ENCODE measurements at regions not wholly inside any gene's neighbourhood (a gene's known extent, or its start where the extent isn't known, plus 50 kb on each side); places are given as distances from the start of the nearest gene placed in this dataset.

DNA sequence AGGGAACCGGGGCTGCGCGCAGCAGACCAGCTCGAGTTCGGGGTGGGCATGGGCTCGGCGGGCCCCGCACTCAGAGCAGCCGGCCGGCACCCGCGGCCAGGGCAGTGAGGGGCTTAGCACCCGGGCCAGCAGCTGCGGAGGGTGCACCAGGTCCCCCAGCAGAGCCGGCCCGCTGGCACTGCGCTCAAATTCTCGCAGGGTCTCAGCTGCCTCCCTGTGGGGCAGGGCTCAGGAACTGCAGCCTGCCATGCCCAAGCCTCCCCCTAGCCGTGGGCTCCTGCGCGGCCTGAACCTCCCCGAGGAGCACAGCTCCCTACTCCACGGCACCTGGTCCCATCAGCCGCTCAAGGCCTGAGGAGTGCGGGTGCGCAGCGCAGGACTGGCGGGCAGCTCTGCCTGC is 172.9 kb upstream of the SLC30A5 start (continued):
- TF ChIP-seq, protein P1, sequence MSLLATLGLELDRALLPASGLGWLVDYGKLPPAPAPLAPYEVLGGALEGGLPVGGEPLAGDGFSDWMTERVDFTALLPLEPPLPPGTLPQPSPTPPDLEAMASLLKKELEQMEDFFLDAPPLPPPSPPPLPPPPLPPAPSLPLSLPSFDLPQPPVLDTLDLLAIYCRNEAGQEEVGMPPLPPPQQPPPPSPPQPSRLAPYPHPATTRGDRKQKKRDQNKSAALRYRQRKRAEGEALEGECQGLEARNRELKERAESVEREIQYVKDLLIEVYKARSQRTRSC (CRISPR knock-in tag; IDR thresholded peaks at IDR 0.05; ENCODE audit: low read depth) = no peak
- TF ChIP-seq ATRX (CRISPR knock-in tag; IDR thresholded peaks at IDR 0.05; ENCODE audit: borderline replicate concordance) = no peak

DNA sequence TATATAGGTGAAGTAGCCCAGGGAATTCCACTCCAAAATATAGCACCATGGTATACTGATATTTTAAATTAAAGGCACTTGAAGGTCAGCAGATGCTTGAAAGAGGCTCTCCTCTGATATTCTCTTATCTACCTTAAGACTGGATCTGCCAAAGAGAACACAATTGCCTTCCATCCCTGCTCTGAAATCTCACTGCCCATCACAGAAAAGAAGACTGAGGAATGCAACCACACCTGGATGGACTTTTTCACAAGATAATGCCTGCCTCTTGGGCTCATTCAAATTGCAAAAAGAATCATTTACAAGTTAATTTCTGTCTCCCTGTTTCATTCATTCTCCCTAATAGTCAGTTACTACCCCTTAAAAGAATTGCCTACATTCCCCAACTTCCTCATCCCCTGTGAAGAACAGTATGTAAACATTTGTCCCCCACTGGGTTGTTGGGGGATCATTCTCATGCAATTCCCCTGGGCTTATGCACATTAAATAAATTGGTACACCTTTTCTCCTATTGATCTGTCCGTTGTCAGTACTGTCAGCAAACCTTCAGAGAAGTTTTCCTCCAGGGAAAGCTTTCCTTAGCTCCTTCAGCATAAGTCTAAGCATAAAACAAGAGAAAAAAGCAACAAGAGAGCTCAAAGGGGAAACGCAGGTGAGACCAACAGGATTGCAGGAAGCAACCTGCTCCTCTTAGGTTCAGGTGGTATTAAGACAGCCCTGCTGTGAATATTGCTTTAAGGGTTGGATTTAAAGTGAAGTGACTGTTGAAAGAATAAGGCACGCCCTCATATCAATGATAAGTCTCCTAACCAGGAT is 171.4 kb upstream of the SLC30A5 start:
- no peaks in the 10 kb centered on the region for H3K79me2 ChIP-seq (ENCODE audit: insufficient read depth, low read length)
- no peak overlapping the region for H3K9ac ChIP-seq (ENCODE audit: insufficient read depth, low read depth, low read length)
- ChIA-PET POLR2A (no interaction called here), CTCF (ENCODE audit: low intra/inter-chr PET ratio, low total read pairs) (no interaction called here)
- H3K4me1 ChIP-seq (ENCODE audit: insufficient read depth, low read length) = peaks cover 17% of the 10 kb centered on the region
- H3K27ac ChIP-seq (ENCODE audit: extremely low read length, insufficient read depth, low read length) = no peak overlapping the region
- in situ Hi-C loops (cut with HindIII; ENCODE audit: extremely low pct_ligation_motif_present, low pct_unique_long_range_greater_than_20kb) = no loop called here
- no TSS peak for BruUV-seq (replicated peaks)
- no peak overlapping the region for H3K4me3 ChIP-seq (replicated peaks in 1 of 3; ENCODE audit: insufficient read depth in 1 of 3, low read depth in 2 of 3, low read length in 3 of 3)
- TF ChIP-seq ZNF101 (CRISPR knock-in tag; IDR thresholded peaks at IDR 0.05; ENCODE audit: borderline replicate concordance, low read depth) (no peak), ESRRA (CRISPR knock-in tag; IDR thresholded peaks at IDR 0.05; ENCODE audit: low read depth) (no peak), MEIS2 (CRISPR knock-in tag; IDR thresholded peaks at IDR 0.05) (no peak), ZBTB20 (CRISPR knock-in tag; IDR thresholded peaks at IDR 0.05; ENCODE audit: borderline replicate concordance, low read depth) (no peak), RBM22 (optimal IDR thresholded peaks at IDR 0.05; ENCODE audit: low read length) (no peak), ZNF451 (CRISPR knock-in tag; IDR thresholded peaks at IDR 0.05) (no peak), MAF1 (CRISPR knock-in tag; IDR thresholded peaks at IDR 0.05; ENCODE audit: borderline replicate concordance) (no peak), ZNF232 (CRISPR knock-in tag; IDR thresholded peaks at IDR 0.05; ENCODE audit: borderline replicate concordance) (no peak), AGO1 (IDR thresholded peaks at IDR 0.05; ENCODE audit: low read depth, low read length, poor library complexity, severe bottlenecking) (no peak), ZNF788 (CRISPR knock-in tag; IDR thresholded peaks at IDR 0.05; ENCODE audit: borderline replicate concordance) (no peak), ZNF367 (CRISPR knock-in tag; IDR thresholded peaks at IDR 0.05; ENCODE audit: borderline replicate concordance) (no peak)
- TF ChIP-seq, protein P2, sequence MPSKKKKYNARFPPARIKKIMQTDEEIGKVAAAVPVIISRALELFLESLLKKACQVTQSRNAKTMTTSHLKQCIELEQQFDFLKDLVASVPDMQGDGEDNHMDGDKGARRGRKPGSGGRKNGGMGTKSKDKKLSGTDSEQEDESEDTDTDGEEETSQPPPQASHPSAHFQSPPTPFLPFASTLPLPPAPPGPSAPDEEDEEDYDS (CRISPR knock-in tag; IDR thresholded peaks at IDR 0.05) = no peak
- no peaks in the 10 kb centered on the region for H3K9me3 ChIP-seq (ENCODE audit: low read length)
- FAIRE-seq (no peak), DNase-seq (ENCODE audit: low spot score) (no peak), ATAC-seq (no peak)
- WGBS (ENCODE audit: low lambda C conversion rate) = 42% methylated on average over 3 of the region's 3 CpGs
- H3K27me3 ChIP-seq (ENCODE audit: control insufficient read depth in 1 of 2, insufficient read depth in 2 of 2, low read length in 2 of 2) = 0 out of 5 replicates have a peak, but pooled peaks cover 0 to 2% of the 10 kb centered on the region in 2 experiments
- intact Hi-C loops (cut with micrococcal nuclease; ENCODE audit: unreplicated experiment) = no loop called here
- H3K36me3 ChIP-seq (replicated peaks in 1 of 2; ENCODE audit: control insufficient read depth in 1 of 2, insufficient read depth in 2 of 2, low read length in 2 of 2) = no peaks in the 10 kb centered on the region
- H3K4me2 ChIP-seq (ENCODE audit: low read depth, low read length) = no peak overlapping the region
- no peaks in the 10 kb centered on the region for H4K20me1 ChIP-seq (ENCODE audit: insufficient read depth, low read length)
- no peak overlapping the region for H2AFZ ChIP-seq (ENCODE audit: low read length)

Data from HepG2 (cell line).